Esophagus squamous epithelium (tissue), 4 donors: ENCODE measurements at regions not wholly inside any gene's neighbourhood (a gene's known extent, or its start where the extent isn't known, plus 50 kb on each side); places are given as distances from the start of the nearest gene placed in this dataset.

Experiments used
- POLR2A ChIP-seq, 4 donors: fragments of 450-650 bp; IDR thresholded peaks; one replicate each; pipeline ENCODE4 v1.6.1; 2017; ENCODE audit warnings: antibody characterized with exemption in 4 of 4, mild to moderate bottlenecking in 4 of 4, moderate library complexity in 3 of 4
- TF ChIP-seq, protein P1 (sequence below), 6 experiments: fragments of 450-650 bp in 4 of 6; fragments of 200-600 bp in 2 of 6; sonication (generic) in 2 of 6; IDR thresholded peaks; one replicate each; pipeline ENCODE4 v1.5.1; 2016 to 2019; ENCODE audit warnings: antibody characterized with exemption in 6 of 6, mild to moderate bottlenecking in 4 of 6, moderate library complexity in 4 of 6

- TF ChIP-seq POLR2A (IDR thresholded peaks at IDR 0.05): no peak
- TF ChIP-seq, protein P1, sequence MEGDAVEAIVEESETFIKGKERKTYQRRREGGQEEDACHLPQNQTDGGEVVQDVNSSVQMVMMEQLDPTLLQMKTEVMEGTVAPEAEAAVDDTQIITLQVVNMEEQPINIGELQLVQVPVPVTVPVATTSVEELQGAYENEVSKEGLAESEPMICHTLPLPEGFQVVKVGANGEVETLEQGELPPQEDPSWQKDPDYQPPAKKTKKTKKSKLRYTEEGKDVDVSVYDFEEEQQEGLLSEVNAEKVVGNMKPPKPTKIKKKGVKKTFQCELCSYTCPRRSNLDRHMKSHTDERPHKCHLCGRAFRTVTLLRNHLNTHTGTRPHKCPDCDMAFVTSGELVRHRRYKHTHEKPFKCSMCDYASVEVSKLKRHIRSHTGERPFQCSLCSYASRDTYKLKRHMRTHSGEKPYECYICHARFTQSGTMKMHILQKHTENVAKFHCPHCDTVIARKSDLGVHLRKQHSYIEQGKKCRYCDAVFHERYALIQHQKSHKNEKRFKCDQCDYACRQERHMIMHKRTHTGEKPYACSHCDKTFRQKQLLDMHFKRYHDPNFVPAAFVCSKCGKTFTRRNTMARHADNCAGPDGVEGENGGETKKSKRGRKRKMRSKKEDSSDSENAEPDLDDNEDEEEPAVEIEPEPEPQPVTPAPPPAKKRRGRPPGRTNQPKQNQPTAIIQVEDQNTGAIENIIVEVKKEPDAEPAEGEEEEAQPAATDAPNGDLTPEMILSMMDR (IDR thresholded peaks at IDR 0.05): no peak
Measured at GRCh38 chr12:16833376-16834015, 227.5 kb upstream of the LMO3 start.
